ENCODE measurements at regions not wholly inside any gene's neighbourhood (a gene's known extent, or its start where the extent isn't known, plus 50 kb on each side); places are given as distances from the start of the nearest gene placed in this dataset.

GRCh38 chr19:23461120-23461519 is 65.8 kb upstream of the ZNF91 start:
- no peak for DNase-seq

GRCh38 chr19:23460656-23461055 is 65.4 kb upstream of the ZNF91 start:
- no peak for DNase-seq
